ENCODE measurements at regions not wholly inside any gene's neighbourhood (a gene's known extent, or its start where the extent isn't known, plus 50 kb on each side); places are given as distances from the start of the nearest gene placed in this dataset.

DNA sequence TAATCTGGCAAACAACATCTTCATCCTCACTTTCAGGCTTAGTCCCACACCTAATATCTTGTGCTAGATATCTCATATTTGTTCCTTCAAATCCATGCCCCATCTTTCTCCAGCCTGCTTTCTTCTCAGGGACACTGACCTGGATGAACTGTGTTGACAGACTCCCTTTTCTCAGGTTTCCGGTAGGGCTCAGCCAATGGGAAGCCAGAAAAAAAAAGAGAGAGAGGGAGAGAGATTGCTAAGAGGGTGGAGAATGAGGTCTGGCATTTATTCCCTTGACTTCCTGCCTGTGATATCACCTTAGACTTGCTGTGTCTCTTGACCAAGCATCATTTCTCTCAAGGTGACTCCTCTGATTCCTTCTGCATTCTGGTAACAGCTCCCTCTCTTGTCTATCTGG is 145.6 kb upstream of the ABI3BP start:
- TF ChIP-seq, protein P1, sequence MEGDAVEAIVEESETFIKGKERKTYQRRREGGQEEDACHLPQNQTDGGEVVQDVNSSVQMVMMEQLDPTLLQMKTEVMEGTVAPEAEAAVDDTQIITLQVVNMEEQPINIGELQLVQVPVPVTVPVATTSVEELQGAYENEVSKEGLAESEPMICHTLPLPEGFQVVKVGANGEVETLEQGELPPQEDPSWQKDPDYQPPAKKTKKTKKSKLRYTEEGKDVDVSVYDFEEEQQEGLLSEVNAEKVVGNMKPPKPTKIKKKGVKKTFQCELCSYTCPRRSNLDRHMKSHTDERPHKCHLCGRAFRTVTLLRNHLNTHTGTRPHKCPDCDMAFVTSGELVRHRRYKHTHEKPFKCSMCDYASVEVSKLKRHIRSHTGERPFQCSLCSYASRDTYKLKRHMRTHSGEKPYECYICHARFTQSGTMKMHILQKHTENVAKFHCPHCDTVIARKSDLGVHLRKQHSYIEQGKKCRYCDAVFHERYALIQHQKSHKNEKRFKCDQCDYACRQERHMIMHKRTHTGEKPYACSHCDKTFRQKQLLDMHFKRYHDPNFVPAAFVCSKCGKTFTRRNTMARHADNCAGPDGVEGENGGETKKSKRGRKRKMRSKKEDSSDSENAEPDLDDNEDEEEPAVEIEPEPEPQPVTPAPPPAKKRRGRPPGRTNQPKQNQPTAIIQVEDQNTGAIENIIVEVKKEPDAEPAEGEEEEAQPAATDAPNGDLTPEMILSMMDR (IDR thresholded peaks at IDR 0.05), result no peak
- TF ChIP-seq POLR2A (IDR thresholded peaks at IDR 0.05), result no peak

Measured in right lobe of liver (tissue), 4 donors.